ENCODE measurements at regions not wholly inside any gene's neighbourhood (a gene's known extent, or its start where the extent isn't known, plus 50 kb on each side); places are given as distances from the start of the nearest gene placed in this dataset.

DNA sequence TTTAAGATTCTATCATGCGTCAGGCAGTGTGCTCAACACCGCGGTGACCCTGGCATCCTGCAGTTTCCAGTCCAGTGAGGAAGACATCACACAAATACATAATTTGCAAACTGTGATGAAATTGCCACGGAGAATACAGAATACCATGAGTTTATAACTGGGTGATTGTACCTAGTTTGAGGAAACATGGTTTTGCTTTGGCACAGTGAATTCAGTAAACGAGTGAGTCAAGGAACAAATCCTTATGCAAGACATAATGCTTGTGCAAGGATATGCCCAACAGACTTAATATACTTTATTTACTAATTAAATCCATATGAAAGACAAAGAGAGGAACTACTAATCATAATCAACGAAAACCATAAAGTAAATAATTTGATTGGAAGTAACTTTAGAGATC lies 311.8 kb upstream of the TMTC1 start:
- no peaks in the 10 kb centered on the region for H3K36me3 ChIP-seq (ENCODE audit: control insufficient read depth in 2 of 2, insufficient read depth in 2 of 2, low read length in 2 of 2)
- no peak overlapping the region for H3K4me3 ChIP-seq (ENCODE audit: low read length in 2 of 2)
- H3K9ac ChIP-seq (ENCODE audit: low read depth in 1 of 2, low read length in 2 of 2): no peak overlapping the region

DNA sequence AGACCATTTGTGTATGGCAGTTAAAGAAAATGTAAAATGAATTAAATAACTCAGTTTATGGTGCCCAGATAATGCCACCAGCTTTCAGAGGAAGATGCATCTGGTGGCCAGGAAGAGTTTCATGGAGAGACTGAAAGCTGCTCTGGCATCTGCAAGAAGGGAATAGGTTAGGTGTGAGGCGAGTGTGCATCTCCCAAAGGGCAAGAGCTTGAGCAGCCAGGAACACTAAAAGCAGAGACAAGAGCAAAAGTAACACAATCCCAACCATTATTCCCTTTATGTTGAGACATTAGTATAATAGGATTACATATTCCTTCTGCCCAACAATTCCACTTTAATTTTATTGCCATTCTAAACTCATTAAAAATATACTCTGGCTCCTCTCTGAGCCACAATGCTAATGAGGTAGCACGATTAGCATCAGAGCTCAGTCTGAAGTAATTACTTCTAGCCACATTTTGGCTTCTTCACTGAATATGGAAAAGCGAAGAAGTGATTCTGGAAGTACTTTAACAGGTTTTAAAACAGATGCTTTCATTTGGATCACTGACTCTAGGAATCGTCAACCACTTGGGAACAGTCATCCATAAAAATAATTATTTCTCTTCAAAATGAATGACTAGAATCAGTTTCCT lies 309.4 kb upstream of the TMTC1 start:
- Histone ChIP-seq H3K9me3 (ENCODE audit: control insufficient read depth in 2 of 2, low read length in 2 of 2) (no peaks in the 10 kb centered on the region), H3K9ac (ENCODE audit: low read depth in 1 of 2, low read length in 2 of 2) (no peak overlapping the region), H3K4me1 (ENCODE audit: control insufficient read depth in 2 of 2, insufficient read depth in 2 of 2, low read length in 2 of 2) (no peaks in the 10 kb centered on the region), H3K27ac (ENCODE audit: low read depth in 2 of 2, low read length in 2 of 2) (no peak overlapping the region), H3K36me3 (ENCODE audit: control insufficient read depth in 2 of 2, insufficient read depth in 2 of 2, low read length in 2 of 2) (no peaks in the 10 kb centered on the region), H3K4me3 (ENCODE audit: low read length in 2 of 2) (no peak overlapping the region), H3K27me3 (ENCODE audit: control insufficient read depth in 2 of 2, insufficient read depth in 2 of 2, low read length in 2 of 2) (no peaks in the 10 kb centered on the region)

More for the DNA sequence above, 311.8 kb upstream of the TMTC1 start:
- H3K27me3 ChIP-seq (ENCODE audit: control insufficient read depth in 2 of 2, insufficient read depth in 2 of 2, low read length in 2 of 2): no peaks in the 10 kb centered on the region
- no peak overlapping the region for H3K27ac ChIP-seq (ENCODE audit: low read depth in 2 of 2, low read length in 2 of 2)
- no peaks in the 10 kb centered on the region for H3K4me1 ChIP-seq (ENCODE audit: control insufficient read depth in 2 of 2, insufficient read depth in 2 of 2, low read length in 2 of 2)
- no peaks in the 10 kb centered on the region for H3K9me3 ChIP-seq (ENCODE audit: control insufficient read depth in 2 of 2, low read length in 2 of 2)

DNA sequence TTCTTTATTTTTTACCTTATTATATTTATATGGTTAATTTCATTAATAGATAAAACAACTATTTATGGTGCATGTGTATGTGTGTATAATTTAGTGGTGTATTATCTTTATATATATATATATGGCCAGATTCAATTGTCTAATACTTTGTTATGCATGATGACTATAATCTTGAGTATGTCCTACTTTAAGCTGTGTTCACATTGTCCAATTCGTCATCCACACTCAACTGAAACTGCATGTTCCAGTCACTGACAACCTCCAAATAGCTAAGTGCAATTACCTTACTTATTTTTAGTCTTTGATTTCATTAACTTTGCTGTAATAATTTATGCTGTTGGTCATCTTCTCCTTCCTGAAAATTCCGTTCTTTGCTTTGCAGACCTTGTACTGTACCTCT lies 306.5 kb upstream of the TMTC1 start:
- Histone ChIP-seq H3K4me3 (ENCODE audit: low read length in 2 of 2) (no peak overlapping the region), H3K27ac (ENCODE audit: low read depth in 2 of 2, low read length in 2 of 2) (no peak overlapping the region), H3K9me3 (ENCODE audit: control insufficient read depth in 2 of 2, low read length in 2 of 2) (no peaks in the 10 kb centered on the region), H3K36me3 (ENCODE audit: control insufficient read depth in 2 of 2, insufficient read depth in 2 of 2, low read length in 2 of 2) (no peaks in the 10 kb centered on the region), H3K27me3 (ENCODE audit: control insufficient read depth in 2 of 2, insufficient read depth in 2 of 2, low read length in 2 of 2) (no peaks in the 10 kb centered on the region), H3K9ac (ENCODE audit: low read depth in 1 of 2, low read length in 2 of 2) (no peak overlapping the region), H3K4me1 (ENCODE audit: control insufficient read depth in 2 of 2, insufficient read depth in 2 of 2, low read length in 2 of 2) (no peaks in the 10 kb centered on the region)

DNA sequence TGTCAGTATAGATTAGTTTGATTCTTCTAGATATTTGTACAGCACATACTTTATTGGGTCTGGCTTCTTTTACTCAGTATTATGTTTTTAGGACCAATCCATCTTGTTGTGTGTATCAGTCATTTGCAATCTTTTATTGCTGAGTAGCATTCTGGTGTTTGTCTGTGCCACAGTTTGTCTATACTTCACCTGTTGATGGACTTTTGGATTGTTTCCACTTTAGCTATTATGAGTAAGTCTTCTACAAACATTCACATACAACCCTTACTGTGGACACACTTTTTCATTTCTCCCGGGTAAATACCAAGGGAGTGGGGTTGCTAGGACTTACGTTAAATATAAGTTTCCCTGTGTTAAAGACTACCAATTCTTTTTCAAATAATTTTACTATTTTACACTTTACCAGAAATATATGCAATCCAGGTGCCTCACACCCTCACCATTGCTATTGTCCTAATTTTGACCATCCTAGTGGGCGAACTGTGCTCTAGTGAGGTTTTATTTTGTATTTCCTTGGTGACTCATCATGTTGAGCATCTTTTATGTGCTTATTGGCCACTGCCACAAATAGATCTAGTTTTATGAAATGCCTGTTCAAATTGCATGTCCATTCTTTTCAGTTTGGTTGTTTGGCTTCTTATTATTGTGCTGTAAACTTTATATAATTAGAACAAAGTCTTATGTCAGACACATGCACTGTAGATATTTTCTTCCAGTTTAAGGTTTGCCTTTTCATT lies 304.7 kb upstream of the TMTC1 start:
- no peak overlapping the region for H3K4me3 ChIP-seq (ENCODE audit: low read length in 2 of 2)
- no peaks in the 10 kb centered on the region for H3K9me3 ChIP-seq (ENCODE audit: control insufficient read depth in 2 of 2, low read length in 2 of 2)
- no peaks in the 10 kb centered on the region for H3K4me1 ChIP-seq (ENCODE audit: control insufficient read depth in 2 of 2, insufficient read depth in 2 of 2, low read length in 2 of 2)
- no peaks in the 10 kb centered on the region for H3K27me3 ChIP-seq (ENCODE audit: control insufficient read depth in 2 of 2, insufficient read depth in 2 of 2, low read length in 2 of 2)
- no peak overlapping the region for H3K27ac ChIP-seq (ENCODE audit: low read depth in 2 of 2, low read length in 2 of 2)
- H3K9ac ChIP-seq (ENCODE audit: low read depth in 1 of 2, low read length in 2 of 2): no peak overlapping the region
- H3K36me3 ChIP-seq (ENCODE audit: control insufficient read depth in 2 of 2, insufficient read depth in 2 of 2, low read length in 2 of 2): no peaks in the 10 kb centered on the region

DNA sequence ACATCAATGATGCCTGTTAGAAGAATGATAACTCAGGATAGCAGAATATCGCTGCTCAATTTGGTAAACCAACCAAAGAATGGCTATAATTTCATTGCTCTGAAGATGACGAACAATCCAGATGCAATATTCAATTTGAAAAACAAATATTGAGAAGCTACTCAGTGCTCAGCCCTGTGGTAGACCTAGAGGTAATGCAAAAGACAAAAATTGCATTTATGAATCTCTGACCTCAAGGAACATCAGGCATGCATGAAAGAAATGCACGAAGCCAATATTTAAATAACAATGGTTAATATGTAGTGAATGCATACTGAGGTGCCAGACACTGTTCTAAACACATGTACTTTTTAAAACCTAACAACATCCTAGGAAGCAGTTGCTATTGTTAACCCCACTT lies 298.6 kb upstream of the TMTC1 start:
- no peak overlapping the region for H3K27ac ChIP-seq (ENCODE audit: low read depth in 2 of 2, low read length in 2 of 2)
- no peaks in the 10 kb centered on the region for H3K4me1 ChIP-seq (ENCODE audit: control insufficient read depth in 2 of 2, insufficient read depth in 2 of 2, low read length in 2 of 2)
- H3K9ac ChIP-seq (ENCODE audit: low read depth in 1 of 2, low read length in 2 of 2): no peak overlapping the region
- no peaks in the 10 kb centered on the region for H3K9me3 ChIP-seq (ENCODE audit: control insufficient read depth in 2 of 2, low read length in 2 of 2)
- H3K4me3 ChIP-seq (ENCODE audit: low read length in 2 of 2): no peak overlapping the region
- H3K27me3 ChIP-seq (ENCODE audit: control insufficient read depth in 2 of 2, insufficient read depth in 2 of 2, low read length in 2 of 2): no peaks in the 10 kb centered on the region
- H3K36me3 ChIP-seq (ENCODE audit: control insufficient read depth in 2 of 2, insufficient read depth in 2 of 2, low read length in 2 of 2): no peaks in the 10 kb centered on the region

DNA sequence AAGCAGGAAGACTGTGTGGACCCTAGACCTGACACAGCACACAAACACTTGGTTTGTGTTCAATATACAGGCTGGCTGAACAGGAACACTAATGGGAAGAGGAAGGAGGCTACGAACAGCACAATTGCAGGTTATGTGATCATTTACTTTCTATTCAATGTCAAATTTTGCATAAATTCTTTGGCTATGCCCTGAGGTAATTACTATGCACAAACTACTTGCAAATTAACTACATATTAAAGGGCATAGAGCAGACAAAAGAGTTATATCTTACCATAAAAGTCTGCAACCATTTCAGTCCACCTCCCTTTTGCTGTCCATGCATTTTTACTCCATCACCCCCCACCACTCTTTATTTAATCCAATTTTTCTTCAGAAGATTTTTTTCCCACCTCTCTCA lies 291.2 kb upstream of the TMTC1 start:
- H3K27ac ChIP-seq (ENCODE audit: low read depth in 2 of 2, low read length in 2 of 2): no peak overlapping the region
- H3K4me1 ChIP-seq (ENCODE audit: control insufficient read depth in 2 of 2, insufficient read depth in 2 of 2, low read length in 2 of 2): no peaks in the 10 kb centered on the region
- H3K4me3 ChIP-seq (ENCODE audit: low read length in 2 of 2): no peak overlapping the region
- no peaks in the 10 kb centered on the region for H3K9me3 ChIP-seq (ENCODE audit: control insufficient read depth in 2 of 2, low read length in 2 of 2)
- no peaks in the 10 kb centered on the region for H3K27me3 ChIP-seq (ENCODE audit: control insufficient read depth in 2 of 2, insufficient read depth in 2 of 2, low read length in 2 of 2)
- no peak overlapping the region for H3K9ac ChIP-seq (ENCODE audit: low read depth in 1 of 2, low read length in 2 of 2)
- no peaks in the 10 kb centered on the region for H3K36me3 ChIP-seq (ENCODE audit: control insufficient read depth in 2 of 2, insufficient read depth in 2 of 2, low read length in 2 of 2)

DNA sequence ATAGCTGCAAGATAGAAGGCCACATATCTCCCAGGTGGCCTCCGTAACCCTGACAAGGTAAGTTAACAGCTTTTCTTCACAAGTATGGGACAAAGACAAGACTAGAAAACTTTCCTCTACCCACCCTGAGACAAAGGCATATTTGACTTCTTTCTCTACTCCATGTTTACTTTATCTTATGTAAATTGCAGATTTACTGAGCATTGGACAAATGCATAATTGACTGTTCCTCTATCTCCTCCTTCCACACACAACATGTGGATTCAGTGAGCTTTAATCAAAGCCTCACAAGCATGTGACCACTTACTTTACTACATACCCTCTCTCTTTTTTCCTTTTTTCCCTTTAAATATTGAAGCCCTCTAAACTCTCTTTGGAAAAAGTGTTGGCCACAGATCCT lies 289.1 kb upstream of the TMTC1 start:
- H3K36me3 ChIP-seq (ENCODE audit: control insufficient read depth in 2 of 2, insufficient read depth in 2 of 2, low read length in 2 of 2): no peaks in the 10 kb centered on the region
- H3K9me3 ChIP-seq (ENCODE audit: control insufficient read depth in 2 of 2, low read length in 2 of 2): peaks cover 0 to 2% of the 10 kb centered on the region in 2 donors
- no peak overlapping the region for H3K4me3 ChIP-seq (ENCODE audit: low read length in 2 of 2)
- no peak overlapping the region for H3K27ac ChIP-seq (ENCODE audit: low read depth in 2 of 2, low read length in 2 of 2)
- H3K9ac ChIP-seq (ENCODE audit: low read depth in 1 of 2, low read length in 2 of 2): no peak overlapping the region
- H3K27me3 ChIP-seq (ENCODE audit: control insufficient read depth in 2 of 2, insufficient read depth in 2 of 2, low read length in 2 of 2): no peaks in the 10 kb centered on the region
- H3K4me1 ChIP-seq (ENCODE audit: control insufficient read depth in 2 of 2, insufficient read depth in 2 of 2, low read length in 2 of 2): no peaks in the 10 kb centered on the region

DNA sequence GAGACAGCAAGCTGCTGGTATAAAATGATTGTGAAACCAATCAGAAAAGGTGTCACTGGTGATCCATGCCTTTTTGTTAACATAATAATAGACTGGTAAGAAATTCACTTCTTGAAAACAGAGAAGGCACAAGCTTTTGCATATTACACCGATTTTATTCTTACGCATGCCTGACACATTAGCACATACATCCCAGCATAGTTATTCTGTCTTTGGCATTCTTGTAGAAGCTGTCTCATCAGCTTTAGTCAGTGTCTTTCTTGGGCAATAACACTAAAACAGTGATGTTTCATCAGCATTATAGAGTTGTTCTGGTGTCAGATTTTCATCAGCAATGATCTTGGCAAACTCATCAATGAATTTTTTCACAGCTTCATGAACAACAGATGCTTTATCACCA lies 283.4 kb upstream of the TMTC1 start:
- Histone ChIP-seq H3K9ac (ENCODE audit: low read depth in 1 of 2, low read length in 2 of 2) (no peak overlapping the region), H3K27ac (ENCODE audit: low read depth in 2 of 2, low read length in 2 of 2) (no peak overlapping the region), H3K4me3 (ENCODE audit: low read length in 2 of 2) (no peak overlapping the region), H3K27me3 (ENCODE audit: control insufficient read depth in 2 of 2, insufficient read depth in 2 of 2, low read length in 2 of 2) (no peaks in the 10 kb centered on the region), H3K9me3 (ENCODE audit: control insufficient read depth in 2 of 2, low read length in 2 of 2) (peaks cover 0 to 4% of the 10 kb centered on the region in 2 donors), H3K4me1 (ENCODE audit: control insufficient read depth in 2 of 2, insufficient read depth in 2 of 2, low read length in 2 of 2) (no peaks in the 10 kb centered on the region), H3K36me3 (ENCODE audit: control insufficient read depth in 2 of 2, insufficient read depth in 2 of 2, low read length in 2 of 2) (no peaks in the 10 kb centered on the region)

DNA sequence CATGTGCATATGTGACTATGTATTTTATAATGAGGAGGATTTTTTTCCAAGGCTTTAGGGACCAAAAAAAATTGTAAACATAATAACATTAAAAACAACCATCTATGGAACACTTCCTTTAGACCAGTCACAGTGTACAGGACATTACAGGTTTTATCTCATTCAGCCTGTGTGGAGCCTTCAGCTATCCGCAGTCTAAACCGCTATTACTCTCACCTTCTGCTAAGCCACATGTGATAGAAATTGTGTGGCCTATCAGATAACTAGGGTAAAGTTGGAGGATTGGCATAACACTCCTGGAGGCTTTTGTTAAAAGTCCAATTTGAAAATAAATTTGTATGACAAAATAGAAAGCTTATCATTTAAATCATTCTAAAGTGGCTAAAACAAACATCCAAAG lies 281.2 kb upstream of the TMTC1 start:
- no peaks in the 10 kb centered on the region for H3K36me3 ChIP-seq (ENCODE audit: control insufficient read depth in 2 of 2, insufficient read depth in 2 of 2, low read length in 2 of 2)
- H3K9ac ChIP-seq (ENCODE audit: low read depth in 1 of 2, low read length in 2 of 2): no peak overlapping the region
- no peaks in the 10 kb centered on the region for H3K4me1 ChIP-seq (ENCODE audit: control insufficient read depth in 2 of 2, insufficient read depth in 2 of 2, low read length in 2 of 2)
- no peak overlapping the region for H3K4me3 ChIP-seq (ENCODE audit: low read length in 2 of 2)
- peaks cover 0 to 4% of the 10 kb centered on the region in 2 donors for H3K9me3 ChIP-seq (ENCODE audit: control insufficient read depth in 2 of 2, low read length in 2 of 2)
- H3K27ac ChIP-seq (ENCODE audit: low read depth in 2 of 2, low read length in 2 of 2): no peak overlapping the region
- H3K27me3 ChIP-seq (ENCODE audit: control insufficient read depth in 2 of 2, insufficient read depth in 2 of 2, low read length in 2 of 2): no peaks in the 10 kb centered on the region

DNA sequence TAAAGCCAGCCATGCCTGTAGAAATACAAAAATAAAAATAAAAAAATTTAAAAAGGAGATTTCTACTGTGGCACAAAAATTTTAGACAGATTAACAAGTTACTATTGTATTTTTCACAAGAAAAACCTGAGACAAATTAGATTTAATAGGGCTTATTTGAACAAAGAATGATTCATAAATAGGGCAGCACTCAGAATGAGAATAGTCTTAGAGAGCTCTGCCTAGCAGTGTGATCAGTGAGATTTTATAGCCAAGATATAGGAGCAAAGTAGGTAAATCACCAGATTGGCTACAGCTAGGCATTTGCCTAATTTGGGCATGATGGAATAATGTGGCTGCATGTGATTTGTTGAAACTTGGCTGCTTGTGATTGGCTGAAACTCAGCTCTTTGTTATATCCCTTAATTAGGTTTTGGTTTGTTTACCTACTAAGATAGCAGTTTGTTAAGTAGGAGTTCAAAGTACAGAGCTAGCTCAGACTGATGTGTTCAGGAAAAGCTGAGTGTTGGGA lies 279.7 kb upstream of the TMTC1 start:
- H3K27ac ChIP-seq (ENCODE audit: low read depth in 2 of 2, low read length in 2 of 2): no peak overlapping the region
- H3K4me3 ChIP-seq (ENCODE audit: low read length in 2 of 2): no peak overlapping the region
- H3K9ac ChIP-seq (ENCODE audit: low read depth in 1 of 2, low read length in 2 of 2): no peak overlapping the region
- H3K36me3 ChIP-seq (ENCODE audit: control insufficient read depth in 2 of 2, insufficient read depth in 2 of 2, low read length in 2 of 2): no peaks in the 10 kb centered on the region
- no peaks in the 10 kb centered on the region for H3K4me1 ChIP-seq (ENCODE audit: control insufficient read depth in 2 of 2, insufficient read depth in 2 of 2, low read length in 2 of 2)
- H3K9me3 ChIP-seq (ENCODE audit: control insufficient read depth in 2 of 2, low read length in 2 of 2): peaks cover 0 to 4% of the 10 kb centered on the region in 2 donors
- no peaks in the 10 kb centered on the region for H3K27me3 ChIP-seq (ENCODE audit: control insufficient read depth in 2 of 2, insufficient read depth in 2 of 2, low read length in 2 of 2)

All from mucosa of rectum (tissue), 2 donors.